Astrocyte of the spinal cord (primary cell): ENCODE measurements at regions not wholly inside any gene's neighbourhood (a gene's known extent, or its start where the extent isn't known, plus 50 kb on each side); places are given as distances from the start of the nearest gene placed in this dataset.

Experiments used
- DNase-seq: peaks from one replicate; pipeline ENCODE4 v3.0.0; 2011; ENCODE audit warnings: low read depth, low spot score
- H3K4me3 ChIP-seq: 2 replicates; pipeline ENCODE4 v1.5.1; 2011; ENCODE audit warnings: low read depth, mild to moderate bottlenecking, low read length, moderate library complexity
- in situ Hi-C: cut with HindIII; loops from 2 replicates; pipeline ENCODE4 v1.10.0; 2017; ENCODE audit warnings: low sequenced_read_pairs
- TF ChIP-seq, protein P1 (sequence below): IDR thresholded peaks from 2 replicates; pipeline ENCODE4 v1.5.1; 2012; ENCODE audit warnings: low read depth, mild to moderate bottlenecking, low read length, inconsistent platforms

DNA sequence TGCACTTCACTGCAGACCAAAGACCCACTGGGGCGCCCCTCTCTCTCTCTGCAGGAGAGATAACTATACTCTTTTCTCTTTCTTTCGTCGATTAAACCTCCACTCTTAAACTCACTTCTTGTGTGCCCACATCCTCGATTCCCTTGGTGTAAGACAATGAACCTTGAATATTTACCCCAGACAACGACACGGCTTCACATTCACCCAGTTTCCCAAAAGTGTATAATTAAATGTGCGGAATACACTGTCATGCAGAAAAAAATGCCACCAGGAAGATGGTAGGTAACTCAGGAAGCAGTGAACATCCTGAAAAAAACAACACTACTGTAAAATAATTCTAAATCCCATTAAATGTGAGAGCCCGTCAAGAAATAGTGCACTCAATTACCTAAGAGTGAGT is 882.2 kb downstream of the TYW1 start:
- DNase-seq = no peak
- no peak overlapping the region for H3K4me3 ChIP-seq
- in situ Hi-C loops = no loop called here
- TF ChIP-seq, protein P1, sequence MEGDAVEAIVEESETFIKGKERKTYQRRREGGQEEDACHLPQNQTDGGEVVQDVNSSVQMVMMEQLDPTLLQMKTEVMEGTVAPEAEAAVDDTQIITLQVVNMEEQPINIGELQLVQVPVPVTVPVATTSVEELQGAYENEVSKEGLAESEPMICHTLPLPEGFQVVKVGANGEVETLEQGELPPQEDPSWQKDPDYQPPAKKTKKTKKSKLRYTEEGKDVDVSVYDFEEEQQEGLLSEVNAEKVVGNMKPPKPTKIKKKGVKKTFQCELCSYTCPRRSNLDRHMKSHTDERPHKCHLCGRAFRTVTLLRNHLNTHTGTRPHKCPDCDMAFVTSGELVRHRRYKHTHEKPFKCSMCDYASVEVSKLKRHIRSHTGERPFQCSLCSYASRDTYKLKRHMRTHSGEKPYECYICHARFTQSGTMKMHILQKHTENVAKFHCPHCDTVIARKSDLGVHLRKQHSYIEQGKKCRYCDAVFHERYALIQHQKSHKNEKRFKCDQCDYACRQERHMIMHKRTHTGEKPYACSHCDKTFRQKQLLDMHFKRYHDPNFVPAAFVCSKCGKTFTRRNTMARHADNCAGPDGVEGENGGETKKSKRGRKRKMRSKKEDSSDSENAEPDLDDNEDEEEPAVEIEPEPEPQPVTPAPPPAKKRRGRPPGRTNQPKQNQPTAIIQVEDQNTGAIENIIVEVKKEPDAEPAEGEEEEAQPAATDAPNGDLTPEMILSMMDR = no peak

DNA sequence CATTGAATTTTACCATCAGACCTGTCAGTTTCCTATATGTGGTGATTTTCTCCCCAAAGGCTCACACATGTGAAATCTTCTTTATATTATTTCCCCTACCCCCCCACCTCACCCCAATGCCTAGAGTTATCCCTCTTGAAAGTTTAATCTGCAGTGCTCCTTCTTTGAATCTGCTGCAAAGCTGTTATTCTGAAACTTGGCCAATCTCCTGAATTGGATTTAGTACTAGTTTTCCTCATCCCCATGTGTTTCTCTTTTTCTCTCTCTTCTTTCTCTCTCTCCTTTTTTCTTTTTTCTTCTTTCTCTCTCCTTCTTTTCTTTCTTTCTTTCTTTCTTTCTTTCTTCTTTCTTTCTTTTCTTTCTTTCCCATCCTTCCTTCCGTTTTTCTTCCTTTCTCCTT is 886.2 kb downstream of the TYW1 start:
- DNase-seq = no peak
- in situ Hi-C loops = no loop called here
- H3K4me3 ChIP-seq = no peak overlapping the region
- TF ChIP-seq, protein P1 = no peak

DNA sequence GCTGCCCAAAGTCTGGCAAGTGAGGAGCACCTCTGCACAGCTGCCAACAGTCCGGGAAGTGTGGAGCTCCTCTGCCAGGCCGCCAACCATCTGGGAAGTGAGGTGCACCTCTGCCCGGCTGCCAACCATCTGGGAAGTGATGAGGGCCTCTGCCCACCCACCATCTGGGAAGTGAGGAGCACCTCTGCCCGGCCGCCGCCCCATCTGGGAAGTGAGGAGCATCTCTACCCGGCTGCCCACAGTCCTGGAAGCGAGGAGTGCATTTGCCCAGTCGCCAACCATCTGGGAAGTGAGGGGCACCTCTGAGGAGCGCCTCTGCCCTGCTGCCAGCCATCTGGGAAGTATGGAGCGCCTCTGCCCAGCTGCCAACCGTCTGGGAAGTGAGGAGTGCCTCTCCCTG is 893.7 kb downstream of the TYW1 start:
- DNase-seq = no peak
- TF ChIP-seq, protein P1 = no peak
- in situ Hi-C loops = no loop called here
- H3K4me3 ChIP-seq = no peak overlapping the region

DNA sequence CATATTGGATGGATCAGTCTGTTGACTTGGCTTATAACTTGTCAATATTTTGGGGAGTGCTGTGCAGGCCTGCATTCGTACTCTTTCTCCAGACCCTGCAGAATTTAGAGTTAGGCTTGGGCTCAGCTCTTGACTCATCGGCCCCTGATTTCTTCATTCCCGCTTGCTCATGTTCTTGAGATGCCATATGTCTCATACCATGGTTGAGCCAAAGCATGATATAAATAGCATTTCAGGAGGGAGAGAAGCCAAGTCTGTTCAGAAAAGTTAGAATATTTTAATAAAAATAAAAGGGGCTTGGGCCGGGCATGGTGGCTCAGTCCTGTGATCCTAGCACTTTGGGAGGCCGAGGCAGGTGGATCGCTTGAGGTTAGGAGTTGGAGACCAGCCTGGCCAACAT is 898.1 kb downstream of the TYW1 start:
- in situ Hi-C loops = no loop called here
- no peak for DNase-seq
- TF ChIP-seq, protein P1 = no peak
- no peak overlapping the region for H3K4me3 ChIP-seq

DNA sequence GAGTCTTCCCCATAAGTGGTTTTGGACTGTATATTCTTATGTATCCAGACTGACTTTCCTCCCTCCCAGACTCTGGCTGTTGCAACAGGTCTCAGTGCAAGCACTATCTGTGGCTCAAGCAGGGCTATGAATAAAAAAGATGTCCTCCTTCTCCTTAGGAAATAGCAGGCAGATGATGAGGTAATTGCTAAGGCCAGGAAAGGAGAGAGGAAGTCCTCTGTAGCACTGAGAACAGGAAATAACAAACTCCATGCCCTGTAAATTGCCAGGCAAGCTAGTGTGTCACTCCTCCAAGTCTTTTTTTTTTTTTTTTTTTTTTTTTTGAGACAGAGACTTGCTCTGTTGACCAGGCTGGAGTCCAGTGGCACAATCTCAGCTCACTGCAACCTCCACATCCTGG is 900.1 kb downstream of the TYW1 start:
- in situ Hi-C loops = no loop called here
- TF ChIP-seq, protein P1 = no peak
- no peak for DNase-seq
- H3K4me3 ChIP-seq = no peak overlapping the region

DNA sequence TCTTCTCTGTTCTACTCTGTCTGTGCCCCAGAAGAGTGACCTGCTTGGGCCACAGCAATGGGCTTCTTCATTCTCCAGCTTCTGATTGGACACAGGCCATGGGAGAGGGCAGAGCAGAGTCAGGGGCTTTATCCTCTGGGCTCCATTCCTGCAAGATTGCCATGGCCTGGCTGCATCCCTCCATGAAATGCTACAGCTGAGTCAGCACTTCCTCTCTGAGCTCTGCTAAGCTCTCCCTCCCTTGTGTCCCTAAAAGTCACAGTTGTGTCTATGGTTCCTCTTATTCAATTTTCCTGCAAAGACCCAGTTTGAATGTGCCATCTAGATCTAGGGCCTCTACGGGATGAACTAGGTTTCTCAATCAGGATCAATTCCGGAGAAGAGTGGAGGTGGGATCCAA is 903.8 kb downstream of the TYW1 start:
- H3K4me3 ChIP-seq = no peak overlapping the region
- TF ChIP-seq, protein P1 = no peak
- in situ Hi-C loops = no loop called here
- no peak for DNase-seq
